SU-DHL-6 (cell line): ENCODE measurements at regions not wholly inside any gene's neighbourhood (a gene's known extent, or its start where the extent isn't known, plus 50 kb on each side); places are given as distances from the start of the nearest gene placed in this dataset.

ENCODE experiments used
- H2AFZ ChIP-seq: fragments of 200-600 bp; sonication (generic); 2 replicates; pipeline ENCODE4 v1.6.1; 2014; ENCODE audit warnings: low read depth, mild to moderate bottlenecking, moderate library complexity, mixed read lengths, antibody characterized with exemption, low read length; ENCODE audit not compliant: severe bottlenecking
- H3F3A ChIP-seq: fragments of 200-600 bp; shearing (Covaris generic); 2 replicates; pipeline ENCODE4 v1.6.0; 2016; ENCODE audit warnings: antibody characterized with exemption, mild to moderate bottlenecking; ENCODE audit not compliant: insufficient read depth
- H3K27ac ChIP-seq: fragments of 200-600 bp; sonication (generic); 2 replicates; pipeline ENCODE4 v1.5.1; 2016; ENCODE audit warnings: low read depth, mild to moderate bottlenecking, low read length, moderate library complexity, mixed read lengths
- H3K27me3 ChIP-seq: fragments of 200-600 bp; sonication (generic), shearing (Covaris generic); 2 replicates; pipeline ENCODE4 v1.6.0; 2014; ENCODE audit warnings: mild to moderate bottlenecking, low read length
- H3K36me3 ChIP-seq: fragments of 200-600 bp; sonication (generic); 2 replicates; pipeline ENCODE4 v1.6.1; 2014; ENCODE audit warnings: mild to moderate bottlenecking, low read length, mixed read lengths
- H3K4me2 ChIP-seq: fragments of 300-600, 200-600 bp; shearing (Covaris generic), sonication (generic); 2 replicates; pipeline ENCODE4 v1.6.0; 2014; ENCODE audit warnings: low read length, low read depth, mild to moderate bottlenecking; ENCODE audit not compliant: poor library complexity, severe bottlenecking
- H3K4me3 ChIP-seq: fragments of 200-600 bp; sonication (generic); 2 replicates; pipeline ENCODE4 v1.5.1; 2014; ENCODE audit warnings: antibody characterized with exemption, low read length, mild to moderate bottlenecking, mixed read lengths; ENCODE audit not compliant: insufficient read depth, poor library complexity, severe bottlenecking
- H3K79me2 ChIP-seq: fragments of 200-600 bp; sonication (generic); 2 replicates; pipeline ENCODE4 v1.6.1; 2014; ENCODE audit warnings: mild to moderate bottlenecking, low read length, moderate library complexity; ENCODE audit not compliant: insufficient read depth
- H3K9ac ChIP-seq: fragments of 200-600 bp; sonication (generic); 2 replicates; pipeline ENCODE4 v1.7.0; 2014; ENCODE audit warnings: mild to moderate bottlenecking, low read length
- H3K9me2 ChIP-seq: fragments of 200-600 bp; sonication (generic); replicated peaks from 2 replicates; pipeline ENCODE4 v1.6.1; 2014; ENCODE audit warnings: low read length; ENCODE audit not compliant: insufficient read depth
- H3K9me3 ChIP-seq: fragments of 200-600 bp; sonication (generic); 2 replicates; pipeline ENCODE4 v1.6.1; 2014; ENCODE audit warnings: low read length, mixed read lengths; ENCODE audit not compliant: insufficient read depth
- H4K20me1 ChIP-seq: fragments of 200-600 bp; sonication (generic); 2 replicates; pipeline ENCODE4 v1.6.1; 2014; ENCODE audit warnings: low read depth, mild to moderate bottlenecking, antibody characterized with exemption, low read length, moderate library complexity, mixed read lengths
- EZH2phosphoT487 ChIP-seq: fragments of 200-600 bp; sonication (generic), shearing (Covaris generic); conservative IDR thresholded peaks from 2 replicates; pipeline ENCODE4 v1.6.1; 2018; ENCODE audit warnings: mild to moderate bottlenecking, antibody characterized with exemption, low read length, moderate library complexity, mixed read lengths
- TF ChIP-seq, protein P1 (sequence below): fragments of 200-600 bp; sonication (generic); IDR thresholded peaks from one replicate; pipeline ENCODE4 v1.5.1; 2017; ENCODE audit warnings: antibody characterized with exemption, mild to moderate bottlenecking, low read length, moderate library complexity; ENCODE audit not compliant: insufficient read depth, poor library complexity, severe bottlenecking

DNA sequence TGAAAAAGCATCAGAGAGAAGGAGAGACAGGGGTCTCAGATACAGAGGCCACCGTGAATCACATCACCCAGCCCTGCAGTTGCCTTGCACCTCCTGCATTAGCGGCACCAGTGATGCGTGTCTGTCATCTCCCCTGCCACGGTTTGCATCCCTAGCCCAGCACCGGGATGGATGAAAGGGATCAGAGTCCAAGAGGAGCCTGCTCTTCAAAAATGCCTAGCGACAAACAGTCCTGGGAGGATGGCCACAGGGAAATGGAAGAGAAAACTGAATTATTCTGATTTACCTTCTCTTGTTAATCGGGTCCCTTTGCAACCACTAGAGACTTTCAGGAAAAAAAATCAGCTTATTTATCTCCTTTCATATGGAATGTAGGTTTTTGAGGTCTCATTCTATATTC is 495.6 kb upstream of the KIRREL3 start:
- TF ChIP-seq EZH2phosphoT487: no peak
- TF ChIP-seq, protein P1, sequence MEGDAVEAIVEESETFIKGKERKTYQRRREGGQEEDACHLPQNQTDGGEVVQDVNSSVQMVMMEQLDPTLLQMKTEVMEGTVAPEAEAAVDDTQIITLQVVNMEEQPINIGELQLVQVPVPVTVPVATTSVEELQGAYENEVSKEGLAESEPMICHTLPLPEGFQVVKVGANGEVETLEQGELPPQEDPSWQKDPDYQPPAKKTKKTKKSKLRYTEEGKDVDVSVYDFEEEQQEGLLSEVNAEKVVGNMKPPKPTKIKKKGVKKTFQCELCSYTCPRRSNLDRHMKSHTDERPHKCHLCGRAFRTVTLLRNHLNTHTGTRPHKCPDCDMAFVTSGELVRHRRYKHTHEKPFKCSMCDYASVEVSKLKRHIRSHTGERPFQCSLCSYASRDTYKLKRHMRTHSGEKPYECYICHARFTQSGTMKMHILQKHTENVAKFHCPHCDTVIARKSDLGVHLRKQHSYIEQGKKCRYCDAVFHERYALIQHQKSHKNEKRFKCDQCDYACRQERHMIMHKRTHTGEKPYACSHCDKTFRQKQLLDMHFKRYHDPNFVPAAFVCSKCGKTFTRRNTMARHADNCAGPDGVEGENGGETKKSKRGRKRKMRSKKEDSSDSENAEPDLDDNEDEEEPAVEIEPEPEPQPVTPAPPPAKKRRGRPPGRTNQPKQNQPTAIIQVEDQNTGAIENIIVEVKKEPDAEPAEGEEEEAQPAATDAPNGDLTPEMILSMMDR: no peak
- H3F3A ChIP-seq: no peaks in the 10 kb centered on the region
- no peaks in the 10 kb centered on the region for H3K27me3 ChIP-seq
- no peak overlapping the region for H3K4me2 ChIP-seq
- no peaks in the 10 kb centered on the region for H3K9me3 ChIP-seq
- no peak overlapping the region for H2AFZ ChIP-seq
- H3K9ac ChIP-seq: no peak overlapping the region
- no peak overlapping the region for H3K27ac ChIP-seq
- H3K36me3 ChIP-seq: no peaks in the 10 kb centered on the region
- H3K79me2 ChIP-seq: no peaks in the 10 kb centered on the region
- no peak overlapping the region for H3K4me3 ChIP-seq
- no peaks in the 10 kb centered on the region for H4K20me1 ChIP-seq
- no peaks in the 10 kb centered on the region for H3K9me2 ChIP-seq

DNA sequence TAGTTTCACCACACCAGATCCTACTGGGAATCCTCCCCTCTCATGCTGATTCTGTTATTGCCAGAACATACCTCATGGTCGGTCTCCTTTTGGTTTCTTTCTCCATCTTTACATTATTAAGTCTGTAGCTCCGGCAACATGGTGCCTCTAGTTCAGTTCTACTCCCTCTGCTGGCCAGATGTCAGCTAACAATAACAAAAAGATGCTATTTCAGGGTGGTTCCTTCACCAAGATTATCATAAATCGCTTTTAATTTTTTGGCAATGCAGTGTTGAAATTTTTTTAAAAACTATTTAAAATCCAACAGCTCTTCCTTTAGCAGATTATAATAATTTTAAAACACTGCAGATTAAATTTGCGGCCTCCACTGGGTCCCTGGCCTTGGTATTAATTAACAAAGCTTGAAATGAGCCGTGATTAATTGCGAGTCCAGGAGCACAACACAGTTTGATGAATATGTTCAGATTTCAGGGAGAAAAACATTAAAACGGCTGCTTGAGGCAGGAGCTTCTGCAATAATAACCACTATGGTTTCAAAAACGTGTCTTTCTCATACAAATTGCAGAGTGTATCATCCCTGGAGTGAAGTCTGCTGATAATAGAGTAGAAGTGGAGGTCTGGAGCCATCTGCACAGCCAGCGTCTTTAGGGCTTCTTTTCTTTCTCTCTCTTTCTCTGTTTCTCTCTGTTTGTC is 492.9 kb upstream of the KIRREL3 start:
- TF ChIP-seq EZH2phosphoT487: no peak
- TF ChIP-seq, protein P1: no peak
- Histone ChIP-seq H3K79me2 (no peaks in the 10 kb centered on the region), H3K36me3 (no peaks in the 10 kb centered on the region), H3K27me3 (no peaks in the 10 kb centered on the region), H3K9me2 (no peaks in the 10 kb centered on the region), H3K9me3 (no peaks in the 10 kb centered on the region), H2AFZ (no peak overlapping the region), H3K4me3 (no peak overlapping the region), H3K27ac (no peak overlapping the region), H3K9ac (no peak overlapping the region), H3F3A (no peaks in the 10 kb centered on the region), H3K4me2 (no peak overlapping the region), H4K20me1 (no peaks in the 10 kb centered on the region)

DNA sequence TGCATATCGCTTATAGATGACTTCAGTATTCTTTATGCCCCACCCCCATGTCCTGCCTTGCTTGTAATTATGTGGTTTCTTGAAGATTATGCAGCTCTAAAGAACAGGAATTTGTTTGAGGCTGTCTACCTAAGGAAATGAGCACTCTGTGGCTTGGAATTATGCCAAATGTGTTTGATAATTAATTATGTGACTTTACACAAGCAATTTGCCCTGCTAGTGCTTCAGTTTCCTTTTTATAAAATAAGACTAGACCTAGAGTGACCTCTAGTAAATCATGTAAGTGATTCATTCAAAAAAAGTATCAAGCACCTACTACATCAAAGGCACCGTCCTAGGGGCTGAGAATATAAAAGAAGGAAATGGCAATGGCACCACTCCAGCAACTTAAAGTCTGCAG is 491.5 kb upstream of the KIRREL3 start:
- H2AFZ ChIP-seq: no peak overlapping the region
- H3K4me2 ChIP-seq: no peak overlapping the region
- H3F3A ChIP-seq: no peaks in the 10 kb centered on the region
- no peaks in the 10 kb centered on the region for H3K36me3 ChIP-seq
- no peaks in the 10 kb centered on the region for H3K27me3 ChIP-seq
- no peak overlapping the region for H3K4me3 ChIP-seq
- no peaks in the 10 kb centered on the region for H3K9me2 ChIP-seq
- H3K79me2 ChIP-seq: no peaks in the 10 kb centered on the region
- H4K20me1 ChIP-seq: no peaks in the 10 kb centered on the region
- TF ChIP-seq EZH2phosphoT487: no peak
- TF ChIP-seq, protein P1: no peak
- no peak overlapping the region for H3K9ac ChIP-seq
- no peak overlapping the region for H3K27ac ChIP-seq
- no peaks in the 10 kb centered on the region for H3K9me3 ChIP-seq
